Kidney (tissue), 13 donors: ENCODE measurements at regions not wholly inside any gene's neighbourhood (a gene's known extent, or its start where the extent isn't known, plus 50 kb on each side); places are given as distances from the start of the nearest gene placed in this dataset.

Source experiments
- DNase-seq, 5 donors: peaks; one replicate each; pipeline ENCODE4 v3.0.0-alpha.2; 2013 to 2020
- FAIRE-seq: peaks from 2 replicates; lab custom pipeline; 2012; peaks lifted over from hg19 to GRCh38; lab: Jason Lieb, UNC
- H3K27ac ChIP-seq, 2 donors: one replicate each; pipeline ENCODE4 v1.7.0; 2013; ENCODE audit warnings: low read depth in 2 of 2, low read length in 2 of 2, inconsistent platforms in 1 of 2
- H3K27me3 ChIP-seq: one replicate; pipeline ENCODE4 v1.7.1; 2013; ENCODE audit warnings: low read length, inconsistent platforms; ENCODE audit not compliant: control insufficient read depth, insufficient read depth
- H3K36me3 ChIP-seq, 3 donors: one replicate each; pipeline versions ENCODE4 v1.7.0 to v1.7.1; 2013; ENCODE audit warnings: low read length in 3 of 3, control low read depth in 1 of 3, inconsistent platforms in 1 of 3; ENCODE audit not compliant: insufficient read depth in 3 of 3, control insufficient read depth in 2 of 3
- H3K4me1 ChIP-seq, 3 donors: one replicate each; pipeline versions ENCODE4 v1.7.0 to v1.7.1; 2013; ENCODE audit warnings: low read length in 3 of 3, inconsistent platforms in 1 of 3, low read depth in 1 of 3; ENCODE audit not compliant: control insufficient read depth in 2 of 3, insufficient read depth in 2 of 3
- H3K4me3 ChIP-seq, 3 donors: one replicate each; pipeline versions ENCODE4 v1.7.0 to v1.8.1; 2013; ENCODE audit warnings: low read length in 3 of 3, control low read depth in 1 of 3, inconsistent platforms in 1 of 3
- H3K9ac ChIP-seq, 3 donors: one replicate each; pipeline versions ENCODE4 v1.7.0 to v1.7.1; 2013; ENCODE audit warnings: low read length in 3 of 3, control low read depth in 1 of 3, inconsistent platforms in 1 of 3
- H3K9me3 ChIP-seq, 3 donors: one replicate each; pipeline versions ENCODE4 v1.7.0 to v1.7.1; 2013; ENCODE audit warnings: low read length in 3 of 3, control low read depth in 1 of 3, inconsistent platforms in 1 of 3; ENCODE audit not compliant: control insufficient read depth in 2 of 3, insufficient read depth in 1 of 3
- intact Hi-C: fragments of 100-400 bp; cut with DNase I; formaldehyde crosslinking; loops from one replicate; pipeline ENCODE4 v1.11.1; 2022
- TF ChIP-seq, protein P1 (sequence below): IDR thresholded peaks from 3 replicates; pipeline ENCODE4 v1.5.1; 2012; ENCODE audit warnings: mild to moderate bottlenecking, moderate library complexity, borderline replicate concordance; ENCODE audit not compliant: insufficient read depth; ENCODE audit errors: extremely low read depth
- donor health status: control.
- donor health status: control.
- donor health status: control.
- donor health status: control.
- donor health status: control.
- donor health status: DM: yes; HTN: yes; CAD: no.
- donor health status: Normal renal cell carcinoma (clear cell type).

DNA sequence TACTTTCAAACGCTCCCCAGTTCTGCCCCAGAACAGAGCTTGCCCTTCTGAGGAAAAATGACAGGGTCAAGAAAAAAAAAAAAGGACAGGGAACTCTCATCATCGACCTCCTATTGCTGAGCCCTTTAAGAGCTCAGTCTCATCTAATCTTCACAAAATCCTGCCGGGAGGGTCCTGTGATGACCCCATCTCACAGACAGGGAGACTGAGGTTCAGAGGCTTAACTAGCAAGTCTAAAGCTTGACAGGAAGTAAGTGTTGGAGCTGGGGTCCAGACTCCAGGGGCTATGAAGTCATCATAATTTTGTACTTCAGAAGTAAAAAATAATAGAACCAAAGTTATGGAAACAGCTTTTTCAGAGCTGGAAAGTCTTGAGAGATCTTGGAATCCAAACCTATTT, 171.1 kb upstream of the MYCN start:
- no peaks in the 10 kb centered on the region for H3K27me3 ChIP-seq
- TF ChIP-seq, protein P1, sequence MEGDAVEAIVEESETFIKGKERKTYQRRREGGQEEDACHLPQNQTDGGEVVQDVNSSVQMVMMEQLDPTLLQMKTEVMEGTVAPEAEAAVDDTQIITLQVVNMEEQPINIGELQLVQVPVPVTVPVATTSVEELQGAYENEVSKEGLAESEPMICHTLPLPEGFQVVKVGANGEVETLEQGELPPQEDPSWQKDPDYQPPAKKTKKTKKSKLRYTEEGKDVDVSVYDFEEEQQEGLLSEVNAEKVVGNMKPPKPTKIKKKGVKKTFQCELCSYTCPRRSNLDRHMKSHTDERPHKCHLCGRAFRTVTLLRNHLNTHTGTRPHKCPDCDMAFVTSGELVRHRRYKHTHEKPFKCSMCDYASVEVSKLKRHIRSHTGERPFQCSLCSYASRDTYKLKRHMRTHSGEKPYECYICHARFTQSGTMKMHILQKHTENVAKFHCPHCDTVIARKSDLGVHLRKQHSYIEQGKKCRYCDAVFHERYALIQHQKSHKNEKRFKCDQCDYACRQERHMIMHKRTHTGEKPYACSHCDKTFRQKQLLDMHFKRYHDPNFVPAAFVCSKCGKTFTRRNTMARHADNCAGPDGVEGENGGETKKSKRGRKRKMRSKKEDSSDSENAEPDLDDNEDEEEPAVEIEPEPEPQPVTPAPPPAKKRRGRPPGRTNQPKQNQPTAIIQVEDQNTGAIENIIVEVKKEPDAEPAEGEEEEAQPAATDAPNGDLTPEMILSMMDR: no peak

DNA sequence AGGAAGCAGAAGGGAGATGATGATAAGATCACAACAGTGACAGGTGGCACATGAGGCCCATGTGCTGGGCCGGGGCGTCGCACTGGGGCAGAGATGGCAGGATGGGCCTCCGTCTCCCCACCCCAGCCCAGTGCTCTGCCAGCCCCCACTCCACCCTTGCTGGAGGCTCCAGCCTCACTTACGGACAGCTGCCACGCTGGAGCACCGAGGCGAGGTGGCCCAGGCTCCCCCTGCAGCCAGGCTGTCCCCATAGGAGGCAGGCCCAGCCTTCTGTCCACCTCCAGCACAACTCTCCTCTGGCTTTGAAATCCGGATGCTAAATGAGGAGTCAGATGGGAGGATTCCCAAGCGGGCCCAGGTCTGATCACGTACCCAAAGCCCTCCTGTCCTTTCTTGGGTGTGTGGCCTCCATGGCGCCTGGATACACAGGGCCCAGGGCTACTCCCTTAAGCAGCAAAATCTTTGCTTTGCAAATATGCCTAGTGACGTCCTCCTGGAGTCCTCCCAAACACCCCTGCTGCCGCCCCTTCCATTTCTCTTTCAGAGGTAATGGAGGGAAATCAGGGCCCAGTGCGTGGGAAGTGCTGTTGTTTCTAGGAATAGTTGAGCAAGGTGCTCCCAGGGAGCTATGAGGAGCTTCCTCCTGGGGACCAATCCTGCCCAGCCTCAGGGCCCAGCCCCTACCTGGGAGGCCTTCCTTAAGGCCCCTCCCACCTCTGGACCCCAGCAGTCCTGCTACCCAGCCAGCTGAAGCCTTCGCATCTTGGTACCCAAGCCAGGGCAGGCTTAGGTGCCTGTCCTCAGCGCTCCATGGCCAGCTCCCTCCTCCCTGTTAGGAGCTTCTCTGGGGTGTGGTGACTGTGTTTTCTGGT, 170.4 kb upstream of the MYCN start:
- FAIRE-seq (no peak), DNase-seq (no peak)
- TF ChIP-seq, protein P1: no peak
- Histone ChIP-seq H3K4me1 (no peaks in the 10 kb centered on the region), H3K9me3 (no peaks in the 10 kb centered on the region), H3K9ac (no peak overlapping the region), H3K4me3 (no peak overlapping the region), H3K27me3 (no peaks in the 10 kb centered on the region), H3K27ac (no peak overlapping the region), H3K36me3 (no peaks in the 10 kb centered on the region)
- intact Hi-C loops: no loop called here

More for the DNA sequence above, 171.1 kb upstream of the MYCN start:
- Histone ChIP-seq H3K9me3 (no peaks in the 10 kb centered on the region), H3K4me3 (no peak overlapping the region), H3K4me1 (no peaks in the 10 kb centered on the region), H3K36me3 (no peaks in the 10 kb centered on the region), H3K9ac (no peak overlapping the region), H3K27ac (no peak overlapping the region)
- intact Hi-C loops: no loop called here
- DNase-seq (no peak), FAIRE-seq (no peak)

DNA sequence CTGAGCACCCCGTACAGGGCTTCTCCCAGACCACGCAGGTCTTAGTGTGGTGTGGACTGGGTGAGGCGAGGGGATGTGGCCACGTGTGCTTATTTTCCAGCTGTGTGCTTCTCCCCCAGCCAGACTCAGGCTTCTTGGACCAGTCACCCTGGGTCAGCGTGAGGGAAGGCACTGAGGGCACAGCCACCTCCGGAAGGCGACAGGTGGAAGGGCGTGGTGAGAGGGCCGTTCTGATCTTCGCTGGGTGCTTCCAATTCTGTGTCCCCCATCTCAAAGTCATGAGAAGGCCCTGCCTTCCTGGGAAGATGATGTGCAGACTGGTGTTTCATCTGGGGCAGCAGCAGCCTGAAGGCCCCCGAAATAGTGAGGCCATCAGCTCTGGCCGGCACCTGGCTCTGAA, 169.7 kb upstream of the MYCN start:
- TF ChIP-seq, protein P1: no peak
- Histone ChIP-seq H3K9me3 (no peaks in the 10 kb centered on the region), H3K9ac (no peak overlapping the region), H3K4me1 (no peaks in the 10 kb centered on the region), H3K4me3 (no peak overlapping the region), H3K27me3 (no peaks in the 10 kb centered on the region), H3K27ac (no peak overlapping the region), H3K36me3 (no peaks in the 10 kb centered on the region)
- no peak for DNase-seq
- FAIRE-seq: no peak
- intact Hi-C loops: no loop called here
